ENCODE measurements at regions not wholly inside any gene's neighbourhood (a gene's known extent, or its start where the extent isn't known, plus 50 kb on each side); places are given as distances from the start of the nearest gene placed in this dataset.
A peak's percentile ranks its signal among the peaks of the same experiment; 100 is the strongest.

GRCh38 chr15:62877276-62877857, 165.2 kb upstream of the TPM1 start:
- DNase-seq, result no peak

- DNase-seq, result no peak
Observed at GRCh38 chr15:62878070-62878469, 164.5 kb upstream of the TPM1 start.

- DNase-seq, result peak; percentile 40
Observed at GRCh38 chr15:62879770-62880169, 162.8 kb upstream of the TPM1 start.

- DNase-seq, result peak; percentile 77
Observed at GRCh38 chr15:62880278-62880677, 162.3 kb upstream of the TPM1 start.

GRCh38 chr15:62881056-62881455, 161.5 kb upstream of the TPM1 start:
- no peak for DNase-seq

GRCh38 chr15:62883938-62884479, 158.5 kb upstream of the TPM1 start:
- no peak for DNase-seq

GRCh38 chr15:62886431-62887071, 156.0 kb upstream of the TPM1 start:
- no peak for DNase-seq

GRCh38 chr15:62887113-62887570, 155.4 kb upstream of the TPM1 start:
- no peak for DNase-seq

- no peak for DNase-seq
Observed at GRCh38 chr15:62888623-62889022, 153.9 kb upstream of the TPM1 start.

GRCh38 chr15:62889141-62889661, 153.3 kb upstream of the TPM1 start:
- no peak for DNase-seq

GRCh38 chr15:62889734-62890505, 152.6 kb upstream of the TPM1 start:
- DNase-seq, result peak; percentile 8

- no peak for DNase-seq
Observed at GRCh38 chr15:62894322-62895085, 148.0 kb upstream of the TPM1 start.

GRCh38 chr15:62895139-62895866, 147.2 kb upstream of the TPM1 start:
- DNase-seq, result no peak

GRCh38 chr15:62895905-62896316, 146.6 kb upstream of the TPM1 start:
- no peak for DNase-seq

GRCh38 chr15:62896380-62896866, 146.1 kb upstream of the TPM1 start:
- DNase-seq, result no peak

GRCh38 chr15:62896969-62897486, 145.5 kb upstream of the TPM1 start:
- DNase-seq, result no peak

- no peak for DNase-seq
Observed at GRCh38 chr15:62897634-62898033, 144.9 kb upstream of the TPM1 start.

- DNase-seq, result no peak
Observed at GRCh38 chr15:62899090-62899493, 143.5 kb upstream of the TPM1 start.

GRCh38 chr15:62900071-62900802, 142.3 kb upstream of the TPM1 start:
- no peak for DNase-seq

- DNase-seq, result no peak
Observed at GRCh38 chr15:62901087-62901486, 141.5 kb upstream of the TPM1 start.
